Adrenal gland (tissue), 5 donors: ENCODE measurements at regions not wholly inside any gene's neighbourhood (a gene's known extent, or its start where the extent isn't known, plus 50 kb on each side); places are given as distances from the start of the nearest gene placed in this dataset.

Experiments
- POLR2A ChIP-seq, 2 donors: fragments of 450-650 bp; IDR thresholded peaks; one replicate each; pipeline ENCODE4 v1.6.1; 2017; ENCODE audit warnings: antibody characterized with exemption in 2 of 2, mild to moderate bottlenecking in 2 of 2, moderate library complexity in 1 of 2
- TF ChIP-seq, protein P1 (sequence below), 6 experiments: fragments of 450-650 bp in 4 of 6; fragments of 200-600 bp in 2 of 6; sonication (generic) in 1 of 6; IDR thresholded peaks; 1 replicate in 5 of 6; 2 replicates in 1 of 6; pipeline versions ENCODE4 v1.5.1 to v1.8.0; 2016 to 2021; ENCODE audit warnings: antibody characterized with exemption in 6 of 6, mild to moderate bottlenecking in 2 of 6, moderate library complexity in 1 of 6
- donor health status: DM: no; HTN: no; CAD: no.

DNA sequence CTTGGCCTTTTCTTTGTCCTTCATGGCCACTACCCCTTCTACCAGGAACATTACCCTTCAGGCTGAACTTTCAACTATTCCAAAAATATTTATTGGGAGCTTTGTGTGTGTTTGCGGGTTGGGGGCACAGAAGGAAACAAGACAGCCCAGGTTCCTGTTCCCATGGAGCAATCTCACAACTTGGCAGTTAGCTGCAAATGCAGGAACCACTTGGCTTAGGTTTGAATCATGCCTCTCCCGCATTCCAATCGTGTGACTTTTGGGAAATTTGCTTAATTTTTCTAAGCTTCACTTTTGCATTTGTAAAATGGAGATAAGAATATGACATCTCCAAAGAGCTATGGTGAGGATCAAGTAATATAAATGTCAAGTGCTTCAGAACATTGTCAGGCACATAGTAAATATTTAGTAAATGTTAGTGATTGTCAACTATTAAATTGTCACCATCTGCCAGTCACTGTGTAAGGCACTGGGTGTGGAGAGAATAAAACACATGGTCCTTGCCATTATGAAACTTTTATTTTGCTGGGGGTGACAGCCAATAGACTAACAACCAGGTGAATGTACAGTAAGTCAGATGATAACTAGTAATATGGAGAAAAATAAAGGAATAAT, 277.1 kb downstream of the SNX13 start:
- no peak for TF ChIP-seq POLR2A (IDR thresholded peaks at IDR 0.05)
- TF ChIP-seq, protein P1, sequence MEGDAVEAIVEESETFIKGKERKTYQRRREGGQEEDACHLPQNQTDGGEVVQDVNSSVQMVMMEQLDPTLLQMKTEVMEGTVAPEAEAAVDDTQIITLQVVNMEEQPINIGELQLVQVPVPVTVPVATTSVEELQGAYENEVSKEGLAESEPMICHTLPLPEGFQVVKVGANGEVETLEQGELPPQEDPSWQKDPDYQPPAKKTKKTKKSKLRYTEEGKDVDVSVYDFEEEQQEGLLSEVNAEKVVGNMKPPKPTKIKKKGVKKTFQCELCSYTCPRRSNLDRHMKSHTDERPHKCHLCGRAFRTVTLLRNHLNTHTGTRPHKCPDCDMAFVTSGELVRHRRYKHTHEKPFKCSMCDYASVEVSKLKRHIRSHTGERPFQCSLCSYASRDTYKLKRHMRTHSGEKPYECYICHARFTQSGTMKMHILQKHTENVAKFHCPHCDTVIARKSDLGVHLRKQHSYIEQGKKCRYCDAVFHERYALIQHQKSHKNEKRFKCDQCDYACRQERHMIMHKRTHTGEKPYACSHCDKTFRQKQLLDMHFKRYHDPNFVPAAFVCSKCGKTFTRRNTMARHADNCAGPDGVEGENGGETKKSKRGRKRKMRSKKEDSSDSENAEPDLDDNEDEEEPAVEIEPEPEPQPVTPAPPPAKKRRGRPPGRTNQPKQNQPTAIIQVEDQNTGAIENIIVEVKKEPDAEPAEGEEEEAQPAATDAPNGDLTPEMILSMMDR (IDR thresholded peaks at IDR 0.05), result no peak
